ENCODE measurements at regions not wholly inside any gene's neighbourhood (a gene's known extent, or its start where the extent isn't known, plus 50 kb on each side); places are given as distances from the start of the nearest gene placed in this dataset.

DNA sequence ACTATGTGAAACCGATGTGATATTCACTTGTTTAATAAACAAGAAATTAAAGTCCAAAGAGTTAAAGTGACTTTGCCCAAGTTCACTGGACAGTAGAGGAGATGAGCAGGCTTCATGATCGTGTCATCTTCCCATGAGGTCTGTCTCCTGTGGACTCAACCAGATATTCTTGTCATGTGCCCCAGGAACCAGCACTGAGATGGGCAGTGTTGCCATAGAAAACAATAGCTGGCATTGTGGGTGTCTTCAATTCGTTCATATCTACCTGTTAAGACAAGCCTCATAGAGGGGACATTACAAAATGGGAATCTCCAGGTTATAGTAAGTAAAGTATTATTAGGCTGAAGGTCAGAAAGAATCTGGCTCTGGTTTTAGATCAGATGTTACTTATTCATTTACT is 184.8 kb upstream of the BCL6 start:
- TF ChIP-seq, protein P1, sequence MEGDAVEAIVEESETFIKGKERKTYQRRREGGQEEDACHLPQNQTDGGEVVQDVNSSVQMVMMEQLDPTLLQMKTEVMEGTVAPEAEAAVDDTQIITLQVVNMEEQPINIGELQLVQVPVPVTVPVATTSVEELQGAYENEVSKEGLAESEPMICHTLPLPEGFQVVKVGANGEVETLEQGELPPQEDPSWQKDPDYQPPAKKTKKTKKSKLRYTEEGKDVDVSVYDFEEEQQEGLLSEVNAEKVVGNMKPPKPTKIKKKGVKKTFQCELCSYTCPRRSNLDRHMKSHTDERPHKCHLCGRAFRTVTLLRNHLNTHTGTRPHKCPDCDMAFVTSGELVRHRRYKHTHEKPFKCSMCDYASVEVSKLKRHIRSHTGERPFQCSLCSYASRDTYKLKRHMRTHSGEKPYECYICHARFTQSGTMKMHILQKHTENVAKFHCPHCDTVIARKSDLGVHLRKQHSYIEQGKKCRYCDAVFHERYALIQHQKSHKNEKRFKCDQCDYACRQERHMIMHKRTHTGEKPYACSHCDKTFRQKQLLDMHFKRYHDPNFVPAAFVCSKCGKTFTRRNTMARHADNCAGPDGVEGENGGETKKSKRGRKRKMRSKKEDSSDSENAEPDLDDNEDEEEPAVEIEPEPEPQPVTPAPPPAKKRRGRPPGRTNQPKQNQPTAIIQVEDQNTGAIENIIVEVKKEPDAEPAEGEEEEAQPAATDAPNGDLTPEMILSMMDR (IDR thresholded peaks at IDR 0.05; ENCODE audit: low read depth, low read length, poor library complexity, severe bottlenecking): no peak
- TF ChIP-seq EZH2phosphoT487 (IDR thresholded peaks at IDR 0.05; ENCODE audit: borderline replicate concordance, low read length): no peak
